KMS-11 (cell line): ENCODE measurements at regions not wholly inside any gene's neighbourhood (a gene's known extent, or its start where the extent isn't known, plus 50 kb on each side); places are given as distances from the start of the nearest gene placed in this dataset.

Experiments used
- H2AFZ ChIP-seq: fragments of 200-600 bp; sonication (generic); 2 replicates; pipeline ENCODE4 v1.6.1; 2016; ENCODE audit warnings: antibody characterized with exemption, mixed run types, low read depth
- H3K27ac ChIP-seq: fragments of 200-600 bp; sonication (generic); 2 replicates; pipeline ENCODE4 v1.6.1; 2016; ENCODE audit warnings: mild to moderate bottlenecking, mixed run types
- H3K27me3 ChIP-seq: fragments of 200-600 bp; sonication (generic); 2 replicates; pipeline ENCODE4 v1.6.1; 2017; ENCODE audit warnings: mild to moderate bottlenecking, low read depth, mixed run types, moderate library complexity; ENCODE audit not compliant: insufficient read depth
- H3K36me3 ChIP-seq: fragments of 200-600 bp; sonication (generic); 2 replicates; pipeline ENCODE4 v1.6.1; 2017; ENCODE audit warnings: mild to moderate bottlenecking, mixed run types; ENCODE audit not compliant: insufficient read depth
- H3K4me1 ChIP-seq: fragments of 200-600 bp; sonication (generic); 2 replicates; pipeline ENCODE4 v1.6.1; 2016; ENCODE audit warnings: mild to moderate bottlenecking, low read depth, mixed run types; ENCODE audit not compliant: poor library complexity, severe bottlenecking
- H3K4me2 ChIP-seq: fragments of 200-600 bp; sonication (generic); 2 replicates; pipeline ENCODE4 v1.7.0; 2016; ENCODE audit warnings: mild to moderate bottlenecking, mixed run types
- H3K4me3 ChIP-seq: fragments of 200-600 bp; sonication (generic); IDR thresholded peaks from 2 replicates; pipeline ENCODE4 v1.6.1; 2017; ENCODE audit warnings: low read depth, low read length, mixed read lengths; ENCODE audit not compliant: insufficient read depth
- H3K79me2 ChIP-seq: fragments of 200-600 bp; sonication (generic); 2 replicates; pipeline ENCODE4 v1.6.1; 2016; ENCODE audit warnings: low read depth, mixed run types; ENCODE audit not compliant: insufficient read depth
- H3K9ac ChIP-seq: fragments of 200-600 bp; sonication (generic); 2 replicates; pipeline ENCODE4 v1.6.1; 2016; ENCODE audit warnings: mild to moderate bottlenecking, mixed run types
- H4K20me1 ChIP-seq: fragments of 200-600 bp; sonication (generic); 2 replicates; pipeline ENCODE4 v1.6.1; 2016; ENCODE audit warnings: mild to moderate bottlenecking, mixed run types; ENCODE audit not compliant: insufficient read depth
- TF ChIP-seq, protein P1 (sequence below): fragments of 200-600 bp; sonication (generic); conservative IDR thresholded peaks from 2 replicates; pipeline ENCODE4 v1.6.1; 2017; ENCODE audit warnings: low read depth, mild to moderate bottlenecking, antibody characterized with exemption, low read length, moderate library complexity, mixed read lengths

- Histone ChIP-seq H3K4me2 (no peak overlapping the region), H2AFZ (no peak overlapping the region), H3K27me3 (no peaks in the 10 kb centered on the region; the same call in 1 of the 2 replicates), H3K79me2 (no peaks in the 10 kb centered on the region), H3K9ac (no peak overlapping the region), H3K4me3 (no peak overlapping the region), H3K4me1 (no peaks in the 10 kb centered on the region), H4K20me1 (no peaks in the 10 kb centered on the region), H3K36me3 (no peaks in the 10 kb centered on the region), H3K27ac (no peak overlapping the region)
- TF ChIP-seq, protein P1, sequence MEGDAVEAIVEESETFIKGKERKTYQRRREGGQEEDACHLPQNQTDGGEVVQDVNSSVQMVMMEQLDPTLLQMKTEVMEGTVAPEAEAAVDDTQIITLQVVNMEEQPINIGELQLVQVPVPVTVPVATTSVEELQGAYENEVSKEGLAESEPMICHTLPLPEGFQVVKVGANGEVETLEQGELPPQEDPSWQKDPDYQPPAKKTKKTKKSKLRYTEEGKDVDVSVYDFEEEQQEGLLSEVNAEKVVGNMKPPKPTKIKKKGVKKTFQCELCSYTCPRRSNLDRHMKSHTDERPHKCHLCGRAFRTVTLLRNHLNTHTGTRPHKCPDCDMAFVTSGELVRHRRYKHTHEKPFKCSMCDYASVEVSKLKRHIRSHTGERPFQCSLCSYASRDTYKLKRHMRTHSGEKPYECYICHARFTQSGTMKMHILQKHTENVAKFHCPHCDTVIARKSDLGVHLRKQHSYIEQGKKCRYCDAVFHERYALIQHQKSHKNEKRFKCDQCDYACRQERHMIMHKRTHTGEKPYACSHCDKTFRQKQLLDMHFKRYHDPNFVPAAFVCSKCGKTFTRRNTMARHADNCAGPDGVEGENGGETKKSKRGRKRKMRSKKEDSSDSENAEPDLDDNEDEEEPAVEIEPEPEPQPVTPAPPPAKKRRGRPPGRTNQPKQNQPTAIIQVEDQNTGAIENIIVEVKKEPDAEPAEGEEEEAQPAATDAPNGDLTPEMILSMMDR: no peak
Measured at GRCh38 chr14:104243200-104243599, 104.8 kb downstream of the KIF26A start.

GRCh38 chr14:104244221-104245011 lies 106.0 kb downstream of the KIF26A start:
- H3K4me1 ChIP-seq: no peaks in the 10 kb centered on the region
- TF ChIP-seq, protein P1: no peak
- H3K27ac ChIP-seq: no peak overlapping the region
- no peak overlapping the region for H3K9ac ChIP-seq
- no peak overlapping the region for H2AFZ ChIP-seq
- no peaks in the 10 kb centered on the region for H3K79me2 ChIP-seq
- H4K20me1 ChIP-seq: no peaks in the 10 kb centered on the region
- H3K4me3 ChIP-seq: no peak overlapping the region
- H3K36me3 ChIP-seq: no peaks in the 10 kb centered on the region
- no peaks in the 10 kb centered on the region; the same call in 1 of the 2 replicates for H3K27me3 ChIP-seq
- no peak overlapping the region for H3K4me2 ChIP-seq

GRCh38 chr14:104245075-104245474 lies 106.7 kb downstream of the KIF26A start:
- Histone ChIP-seq H3K4me3 (no peak overlapping the region), H4K20me1 (no peaks in the 10 kb centered on the region), H3K4me2 (no peak overlapping the region), H3K27me3 (no peaks in the 10 kb centered on the region; the same call in 1 of the 2 replicates), H3K4me1 (no peaks in the 10 kb centered on the region), H3K36me3 (no peaks in the 10 kb centered on the region), H3K79me2 (no peaks in the 10 kb centered on the region), H3K27ac (no peak overlapping the region), H3K9ac (no peak overlapping the region), H2AFZ (no peak overlapping the region)
- TF ChIP-seq, protein P1: no peak

DNA sequence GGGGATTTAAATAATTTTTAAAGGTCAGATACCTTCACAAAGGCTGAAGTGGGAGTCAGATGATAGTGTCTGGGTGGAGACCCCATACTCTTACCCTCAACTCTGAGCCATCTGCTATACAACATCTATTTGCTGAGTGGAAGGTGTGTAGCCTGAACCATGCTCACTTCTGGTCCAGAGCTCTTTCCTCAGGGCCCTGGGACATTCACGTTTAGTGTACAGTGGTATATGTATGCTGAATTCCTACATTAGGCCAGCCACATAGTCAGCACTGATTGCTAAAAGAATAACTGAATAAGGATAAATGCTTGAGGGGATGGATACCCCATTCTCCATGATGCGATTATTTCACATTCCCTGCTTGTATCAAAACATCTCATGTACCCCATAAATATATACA lies 107.3 kb downstream of the KIF26A start:
- TF ChIP-seq, protein P1: no peak
- Histone ChIP-seq H3K4me1 (no peaks in the 10 kb centered on the region), H4K20me1 (no peaks in the 10 kb centered on the region), H2AFZ (no peak overlapping the region), H3K79me2 (no peaks in the 10 kb centered on the region), H3K4me2 (no peak overlapping the region), H3K36me3 (no peaks in the 10 kb centered on the region), H3K27ac (no peak overlapping the region), H3K4me3 (no peak overlapping the region), H3K9ac (no peak overlapping the region), H3K27me3 (no peaks in the 10 kb centered on the region; the same call in 1 of the 2 replicates)
